ENCODE measurements at regions not wholly inside any gene's neighbourhood (a gene's known extent, or its start where the extent isn't known, plus 50 kb on each side); places are given as distances from the start of the nearest gene placed in this dataset.
A peak's percentile ranks its signal among the peaks of the same experiment; 100 is the strongest.

GRCh38 chr4:157984285-157984911, 188.4 kb downstream of the GASK1B start (continued):
- no peak for TF ChIP-seq INSM2 (tag by site-specific recombination; IDR thresholded peaks at IDR 0.05)
- no peak for TF ChIP-seq ZNF692 (tag by site-specific recombination; IDR thresholded peaks at IDR 0.05)
- TF ChIP-seq ZNF529 (tag by site-specific recombination; IDR thresholded peaks at IDR 0.05; ENCODE audit: insufficient replicate concordance), result no peak
- TF ChIP-seq ZNF677 (tag by site-specific recombination; IDR thresholded peaks at IDR 0.05), result no peak
- TF ChIP-seq PBX3 (CRISPR knock-in tag; IDR thresholded peaks at IDR 0.05), result no peak

- Histone ChIP-seq H3K27ac (ENCODE audit: extremely low read depth, low read depth, low read length) (no peak overlapping the region), H3K9me3 (ENCODE audit: control insufficient read depth, insufficient read depth, low read depth, low read length) (no peaks in the 10 kb centered on the region), H3K36me3 (ENCODE audit: control insufficient read depth in 2 of 2, insufficient read depth in 1 of 2, low read length in 2 of 2) (no peaks in the 10 kb centered on the region), H3K4me1 (ENCODE audit: control insufficient read depth, insufficient read depth, low read length) (no peaks in the 10 kb centered on the region), H3K4me3 (ENCODE audit: low read depth, low read length) (no peak overlapping the region)
- POLR2A ChIA-PET, result no interaction called here
- CTCF ChIA-PET, result interaction anchor here (1.1 kb wide), 1 partner anchor 189 kb away, joined by 4 read pairs; no protein-coding TSS in a partner anchor
- TF ChIP-seq ZFP3 (tag by site-specific recombination; IDR thresholded peaks at IDR 0.05; ENCODE audit: low read depth) (no peak), ZNF76 (tag by site-specific recombination; IDR thresholded peaks at IDR 0.05; ENCODE audit: borderline replicate concordance, low read depth) (no peak), GLI2 (tag by site-specific recombination; IDR thresholded peaks at IDR 0.05; ENCODE audit: borderline replicate concordance, low read depth) (no peak), GLIS1 (tag by site-specific recombination; IDR thresholded peaks at IDR 0.05) (no peak), ZNF785 (tag by site-specific recombination; IDR thresholded peaks at IDR 0.05) (no peak), ZNF658 (tag by site-specific recombination; IDR thresholded peaks at IDR 0.05) (no peak), SETDB1 (IDR thresholded peaks at IDR 0.05; ENCODE audit: insufficient read length, low read length) (no peak), ZBTB21 (tag by site-specific recombination; IDR thresholded peaks at IDR 0.05) (0 out of 2 replicates have a peak, but pooled peaks have one; percentile 17), AEBP2 (tag by site-specific recombination; IDR thresholded peaks at IDR 0.05; ENCODE audit: borderline replicate concordance) (no peak)
Measured at GRCh38 chr4:157983300-157983699, 189.5 kb downstream of the GASK1B start.

- CTCF ChIA-PET, result interaction anchor here (0.7 to 1.5 kb wide), 2 partner anchors 760 to 930 kb away, joined by 3 to 5 read pairs; partner anchors contain the start of gene GRIA2
- POLR2A ChIA-PET, result no interaction called here
- Histone ChIP-seq H3K4me1 (ENCODE audit: control insufficient read depth, insufficient read depth, low read length) (no peaks in the 10 kb centered on the region), H3K9me3 (ENCODE audit: control insufficient read depth, insufficient read depth, low read depth, low read length) (no peaks in the 10 kb centered on the region), H3K4me3 (ENCODE audit: low read depth, low read length) (no peak overlapping the region), H3K27ac (ENCODE audit: extremely low read depth, low read depth, low read length) (no peak overlapping the region), H3K36me3 (ENCODE audit: control insufficient read depth in 2 of 2, insufficient read depth in 1 of 2, low read length in 2 of 2) (no peaks in the 10 kb centered on the region)
- TF ChIP-seq ZNF114 (tag by site-specific recombination; IDR thresholded peaks at IDR 0.05) (no peak), ZNF549 (tag by site-specific recombination; IDR thresholded peaks at IDR 0.05) (no peak), PRDM1 (tag by site-specific recombination; IDR thresholded peaks at IDR 0.05) (no peak), GLI2 (tag by site-specific recombination; IDR thresholded peaks at IDR 0.05; ENCODE audit: borderline replicate concordance, low read depth) (no peak), ZNF174 (tag by site-specific recombination; IDR thresholded peaks at IDR 0.05) (no peak)
Measured at GRCh38 chr4:157980158-157980557, 192.7 kb downstream of the GASK1B start.
